CD4-positive, alpha-beta memory T cell (primary cell): ENCODE measurements at regions not wholly inside any gene's neighbourhood (a gene's known extent, or its start where the extent isn't known, plus 50 kb on each side); places are given as distances from the start of the nearest gene placed in this dataset.
"Not testable (repeated sequence)": the region's sequence is repeated elsewhere in the genome, so short reads cannot be mapped to it uniquely, and the experiment has no call there.

Experiments used
- CTCF ChIA-PET: fragments of 350-600 bp; sonication (Branson Sonifier 250); formaldehyde crosslinking; loops from one replicate; lab custom pipeline; 2021; ENCODE audit warnings: inconsistent platforms; ENCODE audit not compliant: partially characterized antibody; lab: Charles Lee
- POLR2A ChIA-PET: fragments of 350-600 bp; sonication (Branson Sonifier 250); formaldehyde crosslinking; loops from one replicate; lab custom pipeline; 2021; ENCODE audit not compliant: partially characterized antibody; lab: Charles Lee
- DNase-seq, 5 donors: peaks; one replicate each; pipeline versions ENCODE4 v3.0.0 to v3.0.0-alpha.2; 2020 to 2022; ENCODE audit warnings: mixed read lengths in 1 of 5
- H3K27ac ChIP-seq: one replicate; pipeline ENCODE4 v1.7.0; 2013; ENCODE audit warnings: low read depth, low read length
- H3K27me3 ChIP-seq: 2 replicates; pipeline ENCODE4 v1.7.0; 2013; ENCODE audit warnings: mild to moderate bottlenecking, low read length, moderate library complexity; ENCODE audit not compliant: insufficient read depth
- H3K36me3 ChIP-seq: 2 replicates; pipeline ENCODE4 v1.7.0; 2013; ENCODE audit warnings: mild to moderate bottlenecking, low read length, moderate library complexity; ENCODE audit not compliant: insufficient read depth
- H3K4me1 ChIP-seq: 2 replicates; pipeline ENCODE4 v1.7.0; 2013; ENCODE audit warnings: mild to moderate bottlenecking, low read length, moderate library complexity; ENCODE audit not compliant: insufficient read depth
- H3K4me3 ChIP-seq, 2 donors: one replicate each; pipeline ENCODE4 v1.7.0; 2013; ENCODE audit warnings: low read length in 2 of 2, mild to moderate bottlenecking in 1 of 2
- H3K9me3 ChIP-seq, 2 donors: one replicate each; pipeline ENCODE4 v1.7.0; 2013; ENCODE audit warnings: low read length in 2 of 2, control low read depth in 1 of 2; ENCODE audit not compliant: control insufficient read depth in 1 of 2
- H3K27ac Mint-ChIP-seq, 7 donors: one replicate each; pipeline ENCODE4 v1.8.0; 2020 to 2021; ENCODE audit warnings: mixed read lengths in 7 of 7, mild to moderate bottlenecking in 6 of 7, inconsistent platforms in 3 of 7, moderate library complexity in 3 of 7
- H3K27me3 Mint-ChIP-seq, 2 donors: one replicate each; pipeline ENCODE4 v1.8.0; 2020 to 2021; ENCODE audit warnings: mixed read lengths in 2 of 2
- H3K36me3 Mint-ChIP-seq, 2 donors: one replicate each; pipeline ENCODE4 v1.8.0; 2020 to 2021; ENCODE audit warnings: mixed read lengths in 2 of 2, inconsistent platforms in 1 of 2, mild to moderate bottlenecking in 1 of 2
- H3K4me1 Mint-ChIP-seq, 4 donors: one replicate each; pipeline ENCODE4 v1.8.0; 2020 to 2021; ENCODE audit warnings: mixed read lengths in 4 of 4, mild to moderate bottlenecking in 1 of 4
- H3K4me3 Mint-ChIP-seq, 8 donors: one replicate each; pipeline ENCODE4 v1.8.0; 2020 to 2021; ENCODE audit warnings: mixed read lengths in 8 of 8, mild to moderate bottlenecking in 7 of 8, moderate library complexity in 6 of 8, inconsistent platforms in 3 of 8
- H3K9me3 Mint-ChIP-seq, 8 donors: one replicate each; pipeline ENCODE4 v1.8.0; 2020 to 2021; ENCODE audit warnings: mixed read lengths in 8 of 8, mild to moderate bottlenecking in 5 of 8, inconsistent platforms in 3 of 8, moderate library complexity in 1 of 8
- intact Hi-C: fragments of 100-400 bp; cut with micrococcal nuclease; formaldehyde crosslinking; loops from one replicate; pipeline ENCODE4 v1.15.1; 2023

- CTCF ChIA-PET: no interaction called here
- H3K27me3 ChIP-seq: no peaks in the 10 kb centered on the region
- intact Hi-C loops: no loop called here
- POLR2A ChIA-PET: no interaction called here
- Mint-ChIP-seq H3K9me3 (peaks cover 2 to 13% (median 8%) of the 10 kb centered on the region in 8 donors), H3K4me3 (no peak overlapping the region), H3K36me3 (no peaks in the 10 kb centered on the region), H3K27me3 (no peaks in the 10 kb centered on the region), H3K4me1 (no peaks in the 10 kb centered on the region), H3K27ac (no peak overlapping the region)
- DNase-seq: no peak
- H3K27ac ChIP-seq: no peak overlapping the region
- no peaks in the 10 kb centered on the region for H3K4me1 ChIP-seq
- no peak overlapping the region for H3K4me3 ChIP-seq
- no peaks in the 10 kb centered on the region for H3K9me3 ChIP-seq
- no peaks in the 10 kb centered on the region for H3K36me3 ChIP-seq
These were observed 1422.0 kb downstream of the ADGRL3 start for GRCh38 chr4:62622089-62622488.

GRCh38 chr4:62619971-62620370, 1419.8 kb downstream of the ADGRL3 start:
- H3K4me3 ChIP-seq: no peak overlapping the region
- H3K27ac ChIP-seq: no peak overlapping the region
- H3K27ac Mint-ChIP-seq: no peak overlapping the region
- intact Hi-C loops: no loop called here
- no peak for DNase-seq
- no peaks in the 10 kb centered on the region for H3K27me3 Mint-ChIP-seq
- ChIA-PET CTCF (no interaction called here), POLR2A (no interaction called here)
- no peaks in the 10 kb centered on the region for H3K36me3 Mint-ChIP-seq
- H3K4me1 ChIP-seq: no peaks in the 10 kb centered on the region
- H3K27me3 ChIP-seq: no peaks in the 10 kb centered on the region
- no peaks in the 10 kb centered on the region for H3K4me1 Mint-ChIP-seq
- H3K9me3 Mint-ChIP-seq: peaks cover 0 to 16% (median 13%) of the 10 kb centered on the region in 8 donors
- no peaks in the 10 kb centered on the region for H3K9me3 ChIP-seq
- H3K4me3 Mint-ChIP-seq: no peak overlapping the region
- no peaks in the 10 kb centered on the region for H3K36me3 ChIP-seq

- Mint-ChIP-seq H3K27ac (no peak overlapping the region), H3K27me3 (no peaks in the 10 kb centered on the region), H3K9me3 (peaks cover 0 to 23% (median 9%) of the 10 kb centered on the region in 8 donors), H3K4me3 (no peak overlapping the region), H3K4me1 (no peaks in the 10 kb centered on the region), H3K36me3 (no peaks in the 10 kb centered on the region)
- no peak overlapping the region for H3K27ac ChIP-seq
- no peaks in the 10 kb centered on the region for H3K9me3 ChIP-seq
- intact Hi-C loops: no loop called here
- H3K27me3 ChIP-seq: no peaks in the 10 kb centered on the region
- no peak for DNase-seq
- POLR2A ChIA-PET: no interaction called here
- no peaks in the 10 kb centered on the region for H3K36me3 ChIP-seq
- H3K4me3 ChIP-seq: no peak overlapping the region
- no peaks in the 10 kb centered on the region for H3K4me1 ChIP-seq
- CTCF ChIA-PET: no interaction called here
These were observed 1417.9 kb downstream of the ADGRL3 start for GRCh38 chr4:62618042-62618441.

- H3K27me3 Mint-ChIP-seq: no peaks in the 10 kb centered on the region
- no peak overlapping the region for H3K27ac Mint-ChIP-seq
These were observed 1401.6 kb downstream of the ADGRL3 start for GRCh38 chr4:62601737-62602136.

GRCh38 chr4:62595265-62595664, 1395.1 kb downstream of the ADGRL3 start:
- H3K27me3 ChIP-seq, DNase-seq, H3K27me3 Mint-ChIP-seq, H3K9me3 Mint-ChIP-seq, H3K36me3 Mint-ChIP-seq, H3K27ac Mint-ChIP-seq, POLR2A ChIA-PET, H3K4me3 Mint-ChIP-seq, H3K27ac ChIP-seq, H3K36me3 ChIP-seq, H3K4me3 ChIP-seq, H3K4me1 Mint-ChIP-seq, H3K4me1 ChIP-seq, intact Hi-C loops, CTCF ChIA-PET, H3K9me3 ChIP-seq: not testable (repeated sequence)

More at GRCh38 chr4:62601737-62602136, 1401.6 kb downstream of the ADGRL3 start:
- ChIA-PET POLR2A (no interaction called here), CTCF (no interaction called here)
- no peaks in the 10 kb centered on the region for H3K4me1 ChIP-seq
- H3K9me3 ChIP-seq: no peaks in the 10 kb centered on the region
- no peaks in the 10 kb centered on the region for H3K36me3 ChIP-seq
- no peak for DNase-seq
- H3K4me3 ChIP-seq: no peak overlapping the region
- no peak overlapping the region for H3K4me3 Mint-ChIP-seq
- H3K4me1 Mint-ChIP-seq: no peaks in the 10 kb centered on the region
- intact Hi-C loops: no loop called here
- no peaks in the 10 kb centered on the region for H3K36me3 Mint-ChIP-seq
- H3K9me3 Mint-ChIP-seq: peaks cover 0 to 11% (median 2%) of the 10 kb centered on the region in 8 donors
- no peaks in the 10 kb centered on the region for H3K27me3 ChIP-seq
- no peak overlapping the region for H3K27ac ChIP-seq

GRCh38 chr4:62591756-62592155, 1391.6 kb downstream of the ADGRL3 start:
- intact Hi-C loops: no loop called here
- POLR2A ChIA-PET: no interaction called here
- no peaks in the 10 kb centered on the region for H3K9me3 ChIP-seq
- no peaks in the 10 kb centered on the region for H3K27me3 Mint-ChIP-seq
- no peak overlapping the region for H3K4me3 ChIP-seq
- no peak overlapping the region for H3K27ac Mint-ChIP-seq
- H3K27me3 ChIP-seq: no peaks in the 10 kb centered on the region
- no peaks in the 10 kb centered on the region for H3K4me1 ChIP-seq
- no peaks in the 10 kb centered on the region for H3K36me3 Mint-ChIP-seq
- no peaks in the 10 kb centered on the region for H3K36me3 ChIP-seq
- CTCF ChIA-PET: no interaction called here
- no peaks in the 10 kb centered on the region for H3K4me1 Mint-ChIP-seq
- no peak overlapping the region for H3K27ac ChIP-seq
- no peak for DNase-seq
- peaks cover 0 to 17% (median 7%) of the 10 kb centered on the region in 8 donors for H3K9me3 Mint-ChIP-seq
- H3K4me3 Mint-ChIP-seq: no peak overlapping the region

- ChIA-PET CTCF (no interaction called here), POLR2A (no interaction called here)
- Mint-ChIP-seq H3K9me3 (peaks cover 0 to 17% (median 7%) of the 10 kb centered on the region in 8 donors), H3K4me3 (no peak overlapping the region), H3K27me3 (no peaks in the 10 kb centered on the region), H3K27ac (no peak overlapping the region), H3K36me3 (no peaks in the 10 kb centered on the region), H3K4me1 (no peaks in the 10 kb centered on the region)
- H3K27me3 ChIP-seq: no peaks in the 10 kb centered on the region
- intact Hi-C loops: no loop called here
- H3K27ac ChIP-seq: no peak overlapping the region
- H3K4me3 ChIP-seq: no peak overlapping the region
- no peaks in the 10 kb centered on the region for H3K4me1 ChIP-seq
- DNase-seq: no peak
- H3K36me3 ChIP-seq: no peaks in the 10 kb centered on the region
- H3K9me3 ChIP-seq: no peaks in the 10 kb centered on the region
These were observed 1388.5 kb downstream of the ADGRL3 start for GRCh38 chr4:62588671-62589070.

GRCh38 chr4:62571494-62571893, 1371.4 kb downstream of the ADGRL3 start:
- ChIA-PET POLR2A (no interaction called here), CTCF (no interaction called here)
- Mint-ChIP-seq H3K27ac (no peak overlapping the region), H3K4me3 (no peak overlapping the region), H3K27me3 (no peaks in the 10 kb centered on the region), H3K4me1 (no peaks in the 10 kb centered on the region), H3K9me3 (peaks cover 6 to 21% (median 14%) of the 10 kb centered on the region in 8 donors), H3K36me3 (no peaks in the 10 kb centered on the region)
- Histone ChIP-seq H3K9me3 (no peaks in the 10 kb centered on the region), H3K27ac (no peak overlapping the region), H3K27me3 (no peaks in the 10 kb centered on the region), H3K4me3 (no peak overlapping the region), H3K36me3 (no peaks in the 10 kb centered on the region), H3K4me1 (no peaks in the 10 kb centered on the region)
- intact Hi-C loops: no loop called here
- no peak for DNase-seq
